Left cardiac atrium (tissue), 4 donors: ENCODE measurements at regions not wholly inside any gene's neighbourhood (a gene's known extent, or its start where the extent isn't known, plus 50 kb on each side); places are given as distances from the start of the nearest gene placed in this dataset.
"Not testable (repeated sequence)": the region's sequence is repeated elsewhere in the genome, so short reads cannot be mapped to it uniquely, and the experiment has no call there.

Source experiments
- ATAC-seq, 2 donors: fragments of 200-7000 bp; cut with Tn5 transposase; one replicate each; pipeline ENCODE4 v1.9.1; 2020; ENCODE audit warnings: mild to moderate bottlenecking in 2 of 2, moderate library complexity in 2 of 2
- DNase-seq: peaks from one replicate; pipeline ENCODE4 v3.0.0-alpha.2; 2020
- intact Hi-C, 2 donors: fragments of 100-400 bp; cut with DNase I; formaldehyde crosslinking; loops; one replicate each; pipeline versions ENCODE4 v1.14.1 to v1.15.1; 2022 to 2023
- donor health status: DM: no; HTN: yes; CAD: no.
- donor health status: DM: no; HTN: yes; CAD: no; lungs with severe emphysema.
- donor health status: DM: yes; HTN: yes; CAD: no.
- donor health status: Dilated cardiomyopathy.

DNA sequence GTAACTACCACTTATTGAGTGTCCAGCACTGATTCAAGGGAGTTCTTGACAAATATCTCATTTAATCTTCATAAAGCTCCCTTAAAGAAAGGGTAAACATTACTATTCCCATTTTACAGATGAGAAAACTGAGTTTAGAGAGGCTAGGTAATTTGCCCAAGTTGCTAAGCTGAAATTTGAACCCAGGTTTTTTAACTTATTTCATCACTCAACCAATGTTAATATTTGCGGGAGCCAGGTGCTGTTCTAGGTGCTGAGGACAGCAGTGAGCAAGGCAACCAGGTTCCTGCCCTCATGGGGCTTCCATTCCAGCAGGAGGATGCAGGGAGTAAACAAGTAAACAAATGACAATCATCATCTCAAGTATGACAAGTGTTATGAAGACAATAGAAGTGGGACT, 104.0 kb upstream of the LHX1 start:
- no peak for ATAC-seq
- intact Hi-C loops = no loop called here
- no peak for DNase-seq

DNA sequence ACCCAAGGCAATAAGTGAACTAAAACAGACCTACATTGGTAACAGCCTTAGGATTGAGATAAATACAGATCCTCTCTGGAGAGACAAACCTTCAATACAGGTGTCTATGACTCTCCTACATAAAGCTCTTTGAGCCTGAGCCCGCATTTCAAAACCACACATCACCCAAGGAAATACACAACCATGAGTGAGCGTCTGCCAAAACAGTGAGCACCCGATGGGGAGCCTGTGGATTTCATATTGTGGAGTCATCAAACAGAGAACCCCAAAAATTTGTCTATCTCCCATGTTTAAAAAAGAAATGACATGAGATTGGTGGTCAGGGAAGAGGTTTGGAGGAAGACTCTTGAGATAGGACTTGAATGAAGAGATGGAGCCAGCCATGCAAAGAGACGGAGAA, 102.2 kb upstream of the LHX1 start:
- DNase-seq (no peak), ATAC-seq (no peak)
- intact Hi-C loops = no loop called here

DNA sequence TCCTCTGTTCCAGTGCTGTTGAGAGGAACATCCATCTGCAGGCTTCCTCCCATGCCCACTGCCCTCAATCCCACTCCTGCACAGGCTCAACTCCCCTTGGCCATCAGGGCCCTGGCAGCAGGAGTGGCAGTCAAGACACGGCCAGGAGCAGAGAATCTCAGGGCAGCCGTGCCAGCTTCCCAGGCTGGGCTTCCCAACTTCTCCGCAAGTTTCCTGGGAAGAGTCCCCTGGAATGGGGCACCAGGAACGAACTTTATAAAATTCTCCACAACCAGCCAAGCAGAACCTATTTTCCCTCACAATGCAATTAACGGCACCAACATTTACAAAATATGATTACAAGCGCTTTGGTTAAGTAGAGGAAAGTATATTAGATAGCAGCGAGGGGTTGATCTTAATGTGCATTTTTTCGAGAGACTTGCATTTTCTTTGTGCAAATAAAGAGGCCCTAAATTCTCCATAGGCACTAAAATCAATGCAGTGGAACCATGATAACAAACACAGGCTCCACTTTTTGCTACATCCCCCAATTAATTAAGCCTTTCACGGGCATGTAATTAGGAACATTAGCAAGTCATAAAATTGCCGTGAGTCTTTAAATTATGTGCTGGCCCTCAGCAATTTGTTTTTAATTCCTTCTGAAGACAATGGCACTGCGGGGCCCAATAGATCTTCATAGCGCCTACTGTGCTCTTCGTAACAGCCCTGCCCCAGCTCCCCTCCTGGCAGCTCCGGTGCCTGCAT, 99.9 kb upstream of the LHX1 start:
- intact Hi-C loops = no loop called here
- ATAC-seq (no peak), DNase-seq (no peak)

DNA sequence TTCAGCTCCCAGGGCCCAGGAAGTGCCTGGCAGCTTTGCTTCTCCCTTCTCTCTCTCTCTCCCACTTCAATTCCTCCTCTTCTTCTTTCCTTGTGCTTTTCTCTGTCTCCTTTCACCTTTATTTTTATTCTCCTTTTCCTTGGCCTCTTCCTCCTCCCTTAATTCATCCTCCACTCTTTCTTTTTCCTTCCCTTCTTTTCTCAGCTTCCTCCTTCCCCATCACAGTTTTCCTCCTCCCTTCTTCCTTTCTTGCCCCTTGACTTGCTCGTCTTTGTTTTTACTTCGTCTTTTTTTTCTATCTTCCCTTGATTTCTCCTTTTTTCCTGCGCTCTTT, 99.4 kb upstream of the LHX1 start:
- intact Hi-C loops = no loop called here
- no peak for DNase-seq
- no peak for ATAC-seq

DNA sequence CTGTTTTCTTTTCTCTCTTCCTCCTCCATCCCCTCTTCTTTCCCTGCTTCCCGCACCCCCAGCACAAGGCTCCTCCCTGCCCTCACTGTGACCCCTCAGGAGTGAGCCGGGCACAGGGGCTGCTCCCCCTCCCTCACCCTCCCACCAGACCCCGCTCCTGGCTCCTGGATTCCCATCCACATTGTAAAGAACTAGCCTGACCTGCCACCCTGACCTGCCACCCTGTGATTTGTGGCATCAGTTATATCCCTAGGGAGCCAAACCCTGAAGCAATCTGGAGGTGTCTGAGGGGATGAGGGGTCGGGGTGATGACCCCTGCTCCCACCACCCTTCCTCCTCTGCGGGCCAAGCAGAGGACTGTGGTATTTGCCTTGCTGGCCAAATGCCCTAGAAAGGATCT, 98.0 kb upstream of the LHX1 start:
- intact Hi-C loops = no loop called here
- ATAC-seq = no peak
- no peak for DNase-seq

DNA sequence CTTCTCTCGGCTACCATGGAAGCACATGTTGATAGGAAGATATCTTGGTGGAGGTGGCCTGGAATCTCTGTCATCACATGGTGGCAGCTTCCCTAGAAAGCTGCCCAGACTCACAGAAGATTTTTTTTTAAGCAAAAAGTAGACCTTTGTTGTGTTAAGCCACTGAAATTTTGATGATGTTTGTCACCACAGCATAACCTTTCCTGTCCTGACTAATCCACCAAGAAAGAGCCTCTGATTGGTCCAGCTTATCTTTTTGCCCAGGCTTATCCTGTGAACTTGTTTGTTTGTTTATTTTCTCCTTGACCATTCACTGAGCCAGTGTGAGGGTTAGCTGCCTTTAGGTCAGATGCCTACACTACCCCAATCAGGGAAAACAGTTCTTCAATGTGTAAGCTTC, 96.5 kb upstream of the LHX1 start:
- DNase-seq = no peak
- intact Hi-C loops = no loop called here
- ATAC-seq = no peak

DNA sequence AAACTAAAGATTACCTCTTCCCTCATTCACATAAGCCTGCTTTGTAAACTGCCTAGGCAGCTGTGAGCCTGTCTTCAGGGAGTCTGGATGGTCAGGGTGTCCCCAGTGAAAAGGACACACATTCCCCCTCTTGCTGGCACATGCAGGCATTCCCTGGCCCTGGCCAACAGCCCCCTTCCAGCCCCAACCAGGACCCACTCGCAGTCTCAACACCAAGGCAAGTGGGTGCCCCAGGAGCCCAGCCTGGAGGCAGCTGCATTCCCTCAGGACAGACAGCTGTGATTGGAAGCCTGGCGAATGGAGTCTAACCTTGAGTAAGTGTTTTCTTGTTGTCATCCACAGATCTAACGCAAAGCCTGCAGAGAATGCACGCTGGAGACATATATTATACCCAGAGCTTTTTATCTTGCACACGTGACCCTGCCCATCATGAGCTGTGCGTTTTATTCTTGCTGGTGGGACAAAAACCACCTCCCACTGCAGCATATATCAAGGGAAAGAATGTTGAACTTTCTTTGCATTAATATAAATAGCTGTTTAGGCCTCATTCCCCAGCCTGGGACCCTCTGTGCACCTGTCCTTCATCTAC, 95.0 kb upstream of the LHX1 start:
- no peak for ATAC-seq
- no peak for DNase-seq
- intact Hi-C loops = no loop called here

DNA sequence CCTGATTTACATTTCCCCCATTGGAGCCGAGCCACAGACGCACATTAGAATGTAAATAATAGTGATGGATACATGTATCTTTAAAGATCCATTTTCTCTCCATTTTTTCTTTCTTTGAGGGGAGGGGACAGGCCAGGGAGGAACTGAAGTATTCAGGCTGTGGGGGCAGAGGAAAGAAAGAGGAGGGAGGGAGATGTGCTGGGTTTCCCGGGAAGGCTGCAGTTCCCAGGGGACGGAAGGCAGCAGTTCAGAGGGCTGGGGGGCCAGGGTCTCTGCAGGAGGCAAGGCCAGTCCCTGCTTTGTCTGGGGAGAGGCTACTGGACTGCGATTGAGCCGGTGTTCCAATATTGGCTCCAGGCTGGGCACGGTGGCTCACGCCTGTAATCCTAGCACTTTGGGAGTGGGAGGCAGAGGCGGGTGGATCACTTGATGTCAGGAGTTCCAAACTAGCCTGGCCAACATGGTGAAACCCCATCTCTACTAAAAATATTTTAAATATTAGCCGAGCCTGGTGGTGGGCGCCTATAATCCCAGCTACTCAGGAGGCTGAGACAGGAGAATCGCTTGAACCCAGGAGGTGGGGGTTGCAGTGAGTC, 94.2 kb upstream of the LHX1 start:
- intact Hi-C loops = no loop called here
- ATAC-seq (no peak), DNase-seq (no peak)

DNA sequence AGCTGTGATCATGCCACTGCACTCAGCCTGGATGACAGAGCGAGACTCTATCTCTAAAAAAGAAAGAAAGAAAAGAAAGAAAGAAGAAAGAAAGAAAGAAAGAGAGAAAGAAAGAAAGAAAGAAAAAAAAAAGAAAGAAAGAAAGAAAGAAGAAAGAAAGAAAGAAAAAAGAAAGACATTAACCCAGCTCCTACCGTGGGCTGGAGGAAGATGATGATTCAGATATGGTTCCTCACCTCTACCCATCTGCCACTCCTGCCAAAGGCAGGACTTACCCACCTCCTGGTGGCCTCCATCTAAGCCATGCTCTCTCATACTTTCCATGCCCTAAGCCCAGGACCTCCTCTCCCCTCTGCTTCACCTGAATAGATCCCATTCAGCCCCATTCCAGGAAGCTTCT, 93.3 kb upstream of the LHX1 start:
- intact Hi-C loops = no loop called here
- ATAC-seq (no peak), DNase-seq (no peak)

DNA sequence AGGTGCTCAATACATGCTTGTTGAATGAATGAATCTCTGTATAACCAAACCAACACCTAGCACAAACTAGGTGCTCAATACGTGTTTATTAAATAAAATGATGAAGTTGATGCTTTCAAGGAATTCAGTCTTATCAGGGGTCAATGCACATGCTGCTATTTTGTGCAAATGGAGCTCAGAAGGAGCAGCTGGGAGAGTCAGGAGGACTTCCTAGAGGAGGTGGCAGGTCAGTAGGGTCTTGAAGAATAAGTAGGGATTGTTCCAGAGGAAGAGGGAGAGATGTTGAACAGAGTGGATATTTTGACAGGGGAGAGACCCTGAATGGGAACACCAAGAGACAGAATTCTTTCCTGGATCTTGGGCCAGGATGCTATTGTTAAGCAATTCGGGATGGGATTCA, 92.7 kb upstream of the LHX1 start:
- DNase-seq (no peak), ATAC-seq (no peak)
- intact Hi-C loops = no loop called here

DNA sequence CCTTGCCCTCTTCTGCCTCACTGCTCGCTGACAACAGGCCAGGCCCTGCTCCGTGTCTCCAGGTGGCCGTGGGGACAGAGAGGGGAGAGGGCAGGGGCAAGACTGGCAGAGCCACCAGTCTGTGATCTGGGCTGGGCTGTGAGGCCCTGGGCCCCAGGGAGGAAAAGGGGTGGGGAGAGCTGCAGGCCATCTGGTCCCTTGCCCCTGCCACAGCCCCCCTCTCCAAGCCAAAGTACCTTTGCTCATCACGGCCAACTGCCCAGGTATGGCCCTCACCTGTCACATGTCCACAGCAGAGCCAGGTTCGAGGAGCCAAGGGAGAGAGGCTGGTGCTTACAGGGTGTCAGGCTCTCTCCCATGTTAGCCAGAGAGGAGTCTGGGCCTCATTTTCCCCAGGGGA, 91.4 kb upstream of the LHX1 start:
- intact Hi-C loops = no loop called here
- ATAC-seq (no peak), DNase-seq (no peak)

DNA sequence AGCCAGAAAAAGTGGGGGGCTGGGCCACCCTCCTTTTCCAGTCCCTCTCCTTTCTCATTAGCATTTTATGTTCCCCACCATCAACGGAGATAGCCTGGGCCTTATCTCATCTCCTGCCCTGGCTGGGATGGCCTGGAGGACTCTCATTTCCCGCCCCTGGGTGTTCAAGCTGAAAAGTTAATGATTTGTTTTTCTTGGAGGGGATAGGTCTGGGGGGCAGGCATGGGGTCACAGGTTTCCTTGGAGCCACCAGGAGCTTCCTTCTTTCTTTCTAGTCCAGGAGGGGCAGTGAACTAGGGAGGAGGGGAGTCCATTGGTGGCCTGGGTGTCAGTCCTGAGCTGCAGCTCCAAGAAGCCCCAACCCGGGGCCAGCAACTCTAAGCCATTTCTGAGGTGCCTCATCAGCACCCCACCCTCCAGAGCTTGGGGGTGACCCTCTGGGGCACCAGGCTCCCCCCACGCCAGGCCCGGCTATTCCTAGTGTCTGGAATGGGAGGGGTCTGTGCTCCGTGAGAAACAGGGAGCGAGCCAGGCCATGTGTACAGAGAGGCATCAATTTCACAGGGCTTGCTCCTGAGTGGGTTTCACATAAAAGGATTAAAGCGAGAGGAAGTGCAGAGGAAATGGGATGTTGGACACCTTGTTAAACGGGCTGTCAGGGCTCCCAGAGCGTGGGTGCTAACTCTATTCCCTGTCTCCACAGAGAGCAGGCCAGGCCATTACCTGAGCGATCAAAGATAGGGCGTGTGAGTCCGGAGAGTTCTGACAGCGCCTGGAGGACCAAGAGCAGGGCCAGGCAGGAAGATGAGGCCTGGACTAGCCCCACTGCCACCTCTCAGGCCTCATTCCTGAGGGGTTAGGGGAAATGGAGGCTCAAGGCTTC, 90.6 kb upstream of the LHX1 start:
- intact Hi-C loops = no loop called here
- DNase-seq (no peak), ATAC-seq (no peak)

DNA sequence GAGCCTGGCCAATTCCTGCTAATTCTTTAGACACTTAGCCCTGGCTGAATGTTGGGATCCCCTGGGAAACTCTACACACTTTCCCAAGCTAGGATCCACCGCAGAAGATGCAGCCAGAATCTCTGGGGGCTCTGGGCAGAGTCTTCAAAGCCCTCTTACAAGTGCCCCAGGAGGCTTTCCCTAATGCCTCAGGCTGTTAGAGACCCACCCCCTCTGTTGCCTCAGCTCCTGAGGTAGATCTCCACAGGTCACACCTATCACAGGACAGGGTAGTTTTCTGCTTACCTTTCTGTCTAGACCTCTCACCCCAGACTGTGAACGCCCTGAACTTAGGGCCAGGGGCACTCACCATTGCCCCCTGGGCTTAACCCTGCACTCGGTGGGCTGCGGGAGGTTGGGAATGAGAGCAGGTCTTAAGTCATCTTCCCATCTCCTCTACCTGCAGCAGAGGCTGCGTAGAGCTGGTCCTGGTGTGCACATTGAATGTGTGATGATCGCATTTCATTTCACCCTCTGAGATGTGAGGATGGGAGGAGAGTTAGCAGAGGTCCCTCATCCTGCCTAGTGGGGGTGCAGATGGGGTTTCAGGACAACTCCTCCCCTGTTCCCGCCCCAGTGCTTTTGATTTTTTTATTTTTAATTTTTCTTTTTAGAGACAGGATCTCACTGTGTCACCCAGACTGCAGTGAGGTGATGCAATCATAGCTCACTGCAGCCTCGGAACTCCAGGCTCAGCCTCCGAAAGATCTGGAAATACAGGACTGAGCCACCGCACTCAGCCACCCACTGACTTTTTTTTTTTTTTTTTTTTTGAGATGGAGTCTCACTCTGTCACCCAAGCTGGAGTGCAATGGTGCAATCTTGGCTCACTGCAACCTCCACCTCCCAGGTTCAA, 89.0 kb upstream of the LHX1 start:
- intact Hi-C loops = no loop called here
- ATAC-seq = no peak

DNA sequence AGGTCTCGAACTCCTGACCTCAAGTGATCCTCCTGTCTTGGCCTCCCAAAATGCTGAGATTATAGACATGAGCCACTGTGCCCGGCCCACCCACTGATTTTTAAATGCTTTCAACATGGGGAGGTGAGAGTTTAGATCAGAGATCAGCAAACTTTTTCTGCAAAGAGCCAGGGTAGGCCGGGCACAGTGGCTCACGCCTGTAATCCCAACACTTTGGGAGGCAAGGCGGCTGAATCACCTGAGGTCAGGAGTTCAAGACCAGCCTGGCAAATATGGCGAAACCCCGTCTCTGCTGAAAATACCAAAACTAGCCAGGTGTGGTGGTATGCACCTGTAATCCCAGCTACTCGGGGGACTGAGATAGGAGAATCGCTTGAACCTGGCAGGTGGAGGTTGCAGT, 88.3 kb upstream of the LHX1 start:
- DNase-seq, intact Hi-C loops, ATAC-seq: not testable (repeated sequence)

More for the DNA sequence above, 89.0 kb upstream of the LHX1 start:
- DNase-seq = no peak

DNA sequence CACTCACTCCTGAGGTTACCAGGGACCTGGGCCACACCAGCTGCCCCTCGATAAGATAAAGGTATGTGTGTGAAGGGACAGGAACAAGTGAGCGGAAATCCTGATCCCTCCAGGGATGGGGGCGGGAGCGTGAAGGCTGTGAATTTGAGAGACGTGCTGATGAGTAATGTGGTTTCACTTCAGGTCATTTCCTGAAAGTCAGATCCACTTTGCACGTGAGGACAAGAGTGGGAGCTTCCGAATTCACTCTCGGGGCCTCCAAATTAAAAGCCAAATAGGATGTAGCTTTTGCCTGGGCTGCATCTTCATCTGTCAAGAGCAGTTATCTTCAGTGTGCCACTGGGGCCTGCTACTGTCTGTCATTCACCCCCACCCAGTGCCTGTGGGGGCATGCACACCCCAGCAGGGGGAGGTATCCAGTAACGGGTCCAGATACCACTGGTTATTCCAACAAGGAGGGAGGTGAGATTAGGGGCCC, 87.4 kb upstream of the LHX1 start:
- intact Hi-C loops = loop anchor here in 1 of 2 donors (10.0 kb wide), 1 partner anchor 65 kb away; no protein-coding TSS in a partner anchor
- no peak for DNase-seq
- no peak for ATAC-seq

DNA sequence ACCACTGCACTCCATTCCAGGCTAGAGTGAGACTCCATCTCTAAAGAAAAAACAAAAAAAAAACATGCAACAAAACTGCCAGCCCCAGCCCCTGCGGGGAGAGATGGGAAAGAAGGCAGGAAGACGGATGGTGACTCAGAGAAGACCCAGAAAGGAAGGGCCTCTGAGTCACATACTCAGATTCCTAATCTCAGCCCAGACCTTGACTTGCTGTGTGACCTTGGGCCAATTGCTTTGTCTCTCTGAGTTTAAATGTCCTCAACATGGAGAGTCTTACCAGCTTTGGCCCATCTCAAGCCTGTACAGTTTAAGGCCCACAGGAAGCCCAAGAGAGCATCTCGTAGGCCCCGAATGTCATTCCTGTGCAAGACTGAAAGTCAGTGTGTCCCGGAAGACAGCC, 86.5 kb upstream of the LHX1 start:
- DNase-seq (no peak), ATAC-seq (no peak)
- intact Hi-C loops = loop anchor here in 1 of 2 donors (10.0 kb wide), 1 partner anchor 64 kb away; no protein-coding TSS in a partner anchor

DNA sequence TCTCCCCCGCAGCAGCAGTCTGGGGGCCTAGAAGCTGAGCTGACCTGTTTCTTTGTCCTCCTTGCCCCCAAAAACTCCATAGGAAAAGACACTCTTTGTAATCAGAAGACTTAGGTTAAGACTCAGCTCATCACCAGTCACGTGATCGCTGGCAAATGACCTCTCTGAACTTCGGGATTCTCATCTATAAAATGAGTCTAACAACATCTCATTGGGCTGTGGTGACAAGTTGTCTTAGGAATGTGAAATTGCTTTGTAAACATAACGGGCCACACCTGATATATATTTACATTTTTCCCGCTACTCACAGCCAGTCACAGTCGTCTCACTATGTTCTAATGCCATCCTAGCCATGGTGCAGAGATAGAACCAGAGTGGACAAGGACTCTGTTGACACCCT, 86.0 kb upstream of the LHX1 start:
- intact Hi-C loops = loop anchor here in 1 of 2 donors (10.0 kb wide), 1 partner anchor 64 kb away; no protein-coding TSS in a partner anchor
- DNase-seq = no peak
- ATAC-seq = no peak

DNA sequence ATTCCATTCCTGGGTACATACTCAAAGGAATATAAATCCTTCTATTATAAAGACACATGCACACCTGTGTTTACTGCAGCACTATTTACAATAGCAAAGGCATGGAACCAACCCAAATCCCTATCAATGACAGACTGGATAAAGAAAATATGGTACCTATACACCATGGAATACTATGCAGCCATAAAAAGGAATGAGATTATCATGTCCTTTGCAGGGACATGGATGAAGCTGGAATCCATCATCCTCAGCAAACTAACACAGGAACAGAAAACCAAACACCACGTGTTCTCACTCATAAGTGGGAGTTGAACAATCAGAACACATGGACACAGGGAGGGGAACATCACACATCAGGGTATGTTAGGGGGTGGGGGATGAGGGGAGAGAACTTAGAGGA, 84.8 kb upstream of the LHX1 start:
- not testable (repeated sequence) for DNase-seq, ATAC-seq
- intact Hi-C loops = loop anchor here in 1 of 2 donors (10.0 kb wide), 1 partner anchor 62 kb away; no protein-coding TSS in a partner anchor

DNA sequence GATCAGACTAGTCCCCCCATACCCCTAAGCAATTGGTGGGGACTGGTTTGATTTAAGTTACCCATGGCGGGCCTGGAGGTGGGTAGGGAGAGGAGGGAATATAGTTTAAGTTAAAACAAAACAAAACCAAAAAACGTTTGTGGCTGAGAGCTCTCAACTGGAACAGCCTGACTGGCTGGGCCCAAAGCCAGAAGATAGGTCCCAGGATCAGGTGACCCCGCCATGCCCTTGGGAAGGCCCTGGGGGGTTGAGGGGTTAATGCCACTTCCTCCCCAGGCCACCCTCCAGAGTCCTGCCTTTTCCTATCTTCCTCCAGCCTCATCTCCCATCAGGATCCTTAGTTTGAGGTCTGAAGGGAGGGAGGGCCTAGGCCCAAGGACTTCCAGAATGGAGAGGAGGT, 82.3 kb upstream of the LHX1 start:
- ATAC-seq = no peak
- no peak for DNase-seq
- intact Hi-C loops = loop anchor here in 1 of 2 donors (10.0 kb wide), 1 partner anchor 60 kb away; no protein-coding TSS in a partner anchor
